MCF 10A (cell line): ENCODE measurements at regions not wholly inside any gene's neighbourhood (a gene's known extent, or its start where the extent isn't known, plus 50 kb on each side); places are given as distances from the start of the nearest gene placed in this dataset.
A peak's percentile ranks its signal among the peaks of the same experiment; 100 is the strongest.
"Not testable (repeated sequence)": the region's sequence is repeated elsewhere in the genome, so short reads cannot be mapped to it uniquely, and the experiment has no call there.

Experiments
- BruUV-seq: library from RNA; stranded (reverse); fragments of 400-500 nt; replicated peaks from 2 replicates; lab custom pipeline; 2021; lab: Mats Ljungman, UMichigan
- CTCF ChIA-PET: fragments of 300-600 bp; sonication (Branson Sonifier 250); formaldehyde crosslinking; extraction: SDS; loops from one replicate; lab custom pipeline; 2021; ENCODE audit warnings: antibody characterized with exemption, inconsistent platforms; lab: Yijun Ruan, JAX
- POLR2A ChIA-PET: fragments of 300-600, 350-650 bp; sonication (Branson Sonifier 250); formaldehyde crosslinking; extraction: SDS; loops from one replicate; lab custom pipeline; 2020; ENCODE audit warnings: antibody characterized with exemption, inconsistent platforms; lab: Yijun Ruan, JAX
- DNase-seq: peaks from one replicate; pipeline ENCODE4 v3.0.0-alpha.2; 2018; ENCODE audit not compliant: unreplicated experiment
- H3K27ac Mint-ChIP-seq: one replicate; pipeline ENCODE4 v1.8.0; 2022; ENCODE audit warnings: mild to moderate bottlenecking, low read depth, mixed read lengths; ENCODE audit not compliant: unreplicated experiment
- H3K27me3 Mint-ChIP-seq: one replicate; pipeline ENCODE4 v1.8.0; 2022; ENCODE audit warnings: mixed read lengths; ENCODE audit not compliant: insufficient read depth, unreplicated experiment
- H3K36me3 Mint-ChIP-seq: one replicate; pipeline ENCODE4 v1.8.0; 2022; ENCODE audit warnings: mild to moderate bottlenecking, moderate library complexity, mixed read lengths; ENCODE audit not compliant: insufficient read depth, unreplicated experiment
- H3K4me1 Mint-ChIP-seq: one replicate; pipeline ENCODE4 v1.8.0; 2022; ENCODE audit warnings: mixed read lengths; ENCODE audit not compliant: insufficient read depth, unreplicated experiment
- H3K4me3 Mint-ChIP-seq: one replicate; pipeline ENCODE4 v1.8.0; 2022; ENCODE audit warnings: mild to moderate bottlenecking, moderate library complexity, mixed read lengths; ENCODE audit not compliant: unreplicated experiment
- H3K9me3 Mint-ChIP-seq: one replicate; pipeline ENCODE4 v1.8.0; 2022; ENCODE audit warnings: mixed read lengths; ENCODE audit not compliant: unreplicated experiment
- intact Hi-C: fragments of 100-400 bp; cut with micrococcal nuclease; formaldehyde crosslinking; loops from 2 replicates; pipeline ENCODE4 v1.14.1; 2022
- TF ChIP-seq, protein P1 (sequence below): fragments of 200-600 bp; IDR thresholded peaks from one replicate; pipeline ENCODE4 v1.8.0; 2022; ENCODE audit warnings: antibody characterized with exemption, mild to moderate bottlenecking; ENCODE audit not compliant: unreplicated experiment

DNA sequence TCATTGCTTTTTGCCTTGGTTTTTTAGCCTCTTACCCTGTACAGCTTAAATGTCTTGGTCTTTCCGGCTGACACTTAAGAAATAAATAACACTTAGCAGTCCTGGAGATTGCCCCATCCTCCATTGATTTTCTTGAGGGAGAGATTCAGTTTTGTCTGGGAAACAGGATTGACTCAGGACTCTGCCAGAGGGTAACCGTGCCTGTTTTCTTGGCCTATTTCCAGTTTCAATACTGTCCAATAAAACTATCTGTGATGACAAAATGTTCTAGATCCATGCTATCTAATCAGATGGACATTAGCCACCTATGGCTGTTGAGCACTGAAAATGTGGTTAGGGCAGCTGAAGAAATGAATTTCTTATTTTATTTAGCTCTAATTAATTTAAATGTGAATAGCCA is 216.1 kb downstream of the DUSP10 start:
- POLR2A ChIA-PET: interaction anchor here (1.2 kb wide), 1 partner anchor 28 kb away, joined by 3 read pairs; no protein-coding TSS in a partner anchor

DNA sequence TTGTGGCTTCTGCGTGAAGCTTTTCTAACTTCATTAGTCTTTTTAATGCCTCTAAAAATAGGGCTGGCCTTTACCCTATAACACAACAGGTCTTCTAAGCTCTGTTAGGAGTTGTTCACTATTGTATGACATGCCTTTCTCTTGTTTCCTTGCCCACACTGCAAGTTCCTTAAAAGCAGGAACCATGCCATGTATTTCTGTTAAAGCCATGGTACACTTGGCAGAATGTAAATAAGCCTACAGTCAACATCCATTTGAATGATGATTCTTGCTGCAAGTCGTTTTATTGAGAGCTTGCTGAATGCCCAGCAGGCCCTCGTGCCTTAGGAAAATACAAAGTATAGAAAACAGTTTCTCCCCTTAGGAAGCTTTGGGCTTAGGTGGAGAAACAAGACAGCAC is 214.6 kb downstream of the DUSP10 start:
- no peaks in the 10 kb centered on the region for H3K36me3 Mint-ChIP-seq
- no peak overlapping the region for H3K27ac Mint-ChIP-seq
- POLR2A ChIA-PET: interaction anchor here (1.2 kb wide), 1 partner anchor 17 kb away, joined by 5 read pairs; no protein-coding TSS in a partner anchor
- H3K4me1 Mint-ChIP-seq: no peaks in the 10 kb centered on the region
- intact Hi-C loops: no loop called here
- H3K27me3 Mint-ChIP-seq: no peaks in the 10 kb centered on the region
- CTCF ChIA-PET: interaction anchor here (0.6 to 1.3 kb wide), 8 partner anchors 9 to 654 kb away, joined by 3 read pairs; no protein-coding TSS in a partner anchor
- no TSS peak for BruUV-seq
- TF ChIP-seq, protein P1, sequence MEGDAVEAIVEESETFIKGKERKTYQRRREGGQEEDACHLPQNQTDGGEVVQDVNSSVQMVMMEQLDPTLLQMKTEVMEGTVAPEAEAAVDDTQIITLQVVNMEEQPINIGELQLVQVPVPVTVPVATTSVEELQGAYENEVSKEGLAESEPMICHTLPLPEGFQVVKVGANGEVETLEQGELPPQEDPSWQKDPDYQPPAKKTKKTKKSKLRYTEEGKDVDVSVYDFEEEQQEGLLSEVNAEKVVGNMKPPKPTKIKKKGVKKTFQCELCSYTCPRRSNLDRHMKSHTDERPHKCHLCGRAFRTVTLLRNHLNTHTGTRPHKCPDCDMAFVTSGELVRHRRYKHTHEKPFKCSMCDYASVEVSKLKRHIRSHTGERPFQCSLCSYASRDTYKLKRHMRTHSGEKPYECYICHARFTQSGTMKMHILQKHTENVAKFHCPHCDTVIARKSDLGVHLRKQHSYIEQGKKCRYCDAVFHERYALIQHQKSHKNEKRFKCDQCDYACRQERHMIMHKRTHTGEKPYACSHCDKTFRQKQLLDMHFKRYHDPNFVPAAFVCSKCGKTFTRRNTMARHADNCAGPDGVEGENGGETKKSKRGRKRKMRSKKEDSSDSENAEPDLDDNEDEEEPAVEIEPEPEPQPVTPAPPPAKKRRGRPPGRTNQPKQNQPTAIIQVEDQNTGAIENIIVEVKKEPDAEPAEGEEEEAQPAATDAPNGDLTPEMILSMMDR: no peak
- DNase-seq: no peak
- no peak overlapping the region for H3K4me3 Mint-ChIP-seq
- H3K9me3 Mint-ChIP-seq: no peaks in the 10 kb centered on the region

More for the DNA sequence above, 216.1 kb downstream of the DUSP10 start:
- Mint-ChIP-seq H3K27me3 (no peaks in the 10 kb centered on the region), H3K36me3 (no peaks in the 10 kb centered on the region), H3K27ac (no peak overlapping the region), H3K4me3 (no peak overlapping the region), H3K9me3 (no peaks in the 10 kb centered on the region), H3K4me1 (no peaks in the 10 kb centered on the region)
- DNase-seq: peak; percentile 38
- TF ChIP-seq, protein P1: no peak
- intact Hi-C loops: no loop called here
- CTCF ChIA-PET: interaction anchor here (0.9 to 2.4 kb wide), 4 partner anchors 42 to 484 kb away, joined by 3 to 15 read pairs (median 4); no protein-coding TSS in a partner anchor
- no TSS peak for BruUV-seq

DNA sequence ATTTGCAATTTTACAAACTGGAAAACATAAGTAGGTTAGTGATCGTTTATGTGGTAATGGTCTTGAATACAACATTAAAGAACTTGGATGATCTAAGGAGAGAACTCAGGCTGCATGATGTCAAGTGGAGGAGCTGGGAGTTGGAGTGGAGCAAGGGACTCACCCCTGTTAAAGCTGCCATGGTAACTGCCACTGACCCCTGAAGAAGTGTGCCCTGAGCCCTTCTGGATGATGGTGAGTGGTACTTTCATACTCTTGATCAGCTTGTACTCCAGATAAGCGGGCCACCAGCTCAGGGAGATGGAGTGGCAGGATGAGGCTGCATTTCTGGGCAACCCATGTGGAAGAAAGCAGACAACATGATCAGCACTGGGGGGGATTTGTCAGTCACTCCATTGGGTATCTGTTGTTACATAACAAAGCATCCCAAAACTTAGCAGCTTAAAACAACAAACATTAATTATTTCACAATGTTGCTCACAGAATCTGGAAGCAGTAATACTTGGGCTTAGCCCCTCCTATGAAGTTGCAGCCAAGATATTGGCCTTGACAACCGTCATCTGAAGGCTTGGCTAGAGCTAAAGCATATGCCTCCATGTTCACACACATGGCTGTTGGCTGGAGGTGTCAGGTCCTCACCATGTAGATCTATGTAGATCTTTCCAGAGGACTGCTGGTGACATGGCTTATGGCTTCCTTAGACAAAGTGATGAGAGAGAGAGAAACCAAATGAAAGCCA is 213.8 kb downstream of the DUSP10 start:
- BruUV-seq: no TSS peak
- DNase-seq: peak; percentile 36
- no peaks in the 10 kb centered on the region for H3K9me3 Mint-ChIP-seq
- no peaks in the 10 kb centered on the region for H3K36me3 Mint-ChIP-seq
- TF ChIP-seq, protein P1: no peak
- ChIA-PET CTCF (interaction anchor here (0.7 to 1.3 kb wide), 5 partner anchors 10 to 654 kb away, joined by 3 read pairs; no protein-coding TSS in a partner anchor), POLR2A (interaction anchor here (1.2 kb wide), 1 partner anchor 18 kb away, joined by 5 read pairs; no protein-coding TSS in a partner anchor)
- H3K4me1 Mint-ChIP-seq: no peaks in the 10 kb centered on the region
- intact Hi-C loops: no loop called here
- H3K27me3 Mint-ChIP-seq: no peaks in the 10 kb centered on the region
- H3K27ac Mint-ChIP-seq: no peak overlapping the region
- H3K4me3 Mint-ChIP-seq: no peak overlapping the region

DNA sequence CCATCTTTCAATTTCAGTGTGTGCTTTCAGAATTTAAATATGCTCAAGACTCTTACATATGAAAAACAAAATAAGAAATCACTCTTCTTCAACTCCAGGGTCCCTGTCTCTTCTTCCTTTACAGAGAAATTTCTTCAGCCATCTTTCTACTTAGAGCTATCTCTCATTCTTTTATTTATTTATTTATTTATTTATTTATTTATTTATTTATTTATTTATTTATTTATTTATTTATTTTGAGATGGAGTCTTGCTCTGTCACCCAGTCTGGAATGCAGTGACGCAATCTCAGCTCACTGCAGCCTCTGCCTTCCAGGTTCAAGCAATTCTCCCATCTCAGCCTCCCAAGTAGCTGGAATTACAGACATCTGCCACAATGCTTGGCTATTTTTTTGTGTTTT is 211.7 kb downstream of the DUSP10 start:
- BruUV-seq, intact Hi-C loops, POLR2A ChIA-PET, H3K9me3 Mint-ChIP-seq, H3K4me1 Mint-ChIP-seq, H3K27me3 Mint-ChIP-seq, H3K36me3 Mint-ChIP-seq, DNase-seq, H3K27ac Mint-ChIP-seq, H3K4me3 Mint-ChIP-seq: not testable (repeated sequence)
- CTCF ChIA-PET: interaction anchor here (0.7 to 1.7 kb wide), 3 partner anchors 11 to 211 kb away, joined by 3 to 4 read pairs (median 3); no protein-coding TSS in a partner anchor
